GM12878 (cell line): ENCODE measurements at regions not wholly inside any gene's neighbourhood (a gene's known extent, or its start where the extent isn't known, plus 50 kb on each side); places are given as distances from the start of the nearest gene placed in this dataset.

Source experiments
- ATAC-seq: fragments of 200-7000 bp; cut with Tn5 transposase; 3 replicates; pipeline ENCODE4 v1.9.1; 2020; ENCODE audit warnings: mild to moderate bottlenecking, moderate library complexity
- BruUV-seq: library from RNA; stranded (reverse); fragments of 400-500 nt; replicated peaks from 2 replicates; lab custom pipeline; 2021; lab: Mats Ljungman, UMichigan
- CTCF ChIA-PET: fragments of 300-600 bp; sonication (Branson Sonifier 250); formaldehyde crosslinking; extraction: SDS; loops from one replicate; lab custom pipeline; 2021; ENCODE audit warnings: inconsistent platforms; lab: Yijun Ruan, JAX
- POLR2A ChIA-PET: fragments of 350-600 bp; formaldehyde crosslinking; extraction: SDS; loops from one replicate; lab custom pipeline; 2021; ENCODE audit warnings: inconsistent platforms; lab: Charles Lee
- RAD21 ChIA-PET: fragments of 300-600 bp; sonication (Branson Sonifier 250); formaldehyde crosslinking; loops from one replicate; lab custom pipeline; 2023; ENCODE audit warnings: antibody characterized with exemption; ENCODE audit not compliant: unreplicated experiment; lab: Charles Lee
- SMC1A ChIA-PET: fragments of 300-600 bp; sonication (Branson Sonifier 250); formaldehyde crosslinking; loops from one replicate; lab custom pipeline; 2023; ENCODE audit not compliant: unreplicated experiment, uncharacterized antibody; lab: Charles Lee
- DNase-seq: peaks from one replicate; pipeline ENCODE4 v3.0.0-alpha.2; 2011; ENCODE audit warnings: low read depth, low spot score
- FAIRE-seq: peaks from 3 replicates; lab custom pipeline; 2011; peaks lifted over from hg19 to GRCh38; lab: Jason Lieb, UNC
- H2AFZ ChIP-seq: 2 replicates; pipeline ENCODE4 v1.6.0; 2011; ENCODE audit warnings: low read depth, low read length, control low read depth; ENCODE audit not compliant: control insufficient read depth
- H3K27ac ChIP-seq: 2 replicates; pipeline ENCODE4 v1.5.1; 2011; ENCODE audit warnings: control low read depth; ENCODE audit not compliant: control insufficient read depth, insufficient read depth
- H3K27me3 ChIP-seq, 2 experiments: replicated peaks in 1 of 2; 2 replicates each; pipeline versions ENCODE4 v1.6.0 to v1.6.1; 2011; ENCODE audit warnings: low read length in 1 of 2; ENCODE audit not compliant: control insufficient read depth in 2 of 2, insufficient read depth in 2 of 2
- H3K36me3 ChIP-seq, 2 experiments: 2 replicates each; pipeline ENCODE4 v1.5.1; 2011; ENCODE audit warnings: low read length in 1 of 2; ENCODE audit not compliant: control insufficient read depth in 2 of 2, insufficient read depth in 2 of 2
- H3K4me1 ChIP-seq: 2 replicates; pipeline ENCODE4 v1.6.1; 2011; ENCODE audit warnings: mild to moderate bottlenecking, low read length, moderate library complexity, mixed read lengths; ENCODE audit not compliant: control insufficient read depth, insufficient read depth
- H3K4me2 ChIP-seq: 2 replicates; pipeline ENCODE4 v1.6.0; 2011; ENCODE audit warnings: control low read depth; ENCODE audit not compliant: control insufficient read depth, insufficient read depth
- H3K4me3 ChIP-seq: fragments of 200-600 bp; sonication (generic); 2 replicates; pipeline ENCODE4 v1.5.1; 2016
- H3K79me2 ChIP-seq: 2 replicates; pipeline ENCODE4 v1.6.0; 2011; ENCODE audit warnings: low read length; ENCODE audit not compliant: control insufficient read depth, insufficient read depth
- H3K9ac ChIP-seq: 2 replicates; pipeline ENCODE4 v1.8.0; 2011; ENCODE audit warnings: low read length, control low read depth, mixed read lengths; ENCODE audit not compliant: control insufficient read depth, insufficient read depth
- H3K9me3 ChIP-seq: replicated peaks from 3 replicates; pipeline ENCODE4 v1.5.1; 2011; ENCODE audit warnings: mild to moderate bottlenecking, low read length; ENCODE audit not compliant: control insufficient read depth, insufficient read depth
- H4K20me1 ChIP-seq: 2 replicates; pipeline ENCODE4 v1.6.0; 2011; ENCODE audit not compliant: control insufficient read depth, insufficient read depth
- BMI1 ChIP-seq: fragments of 450-650 bp; IDR thresholded peaks from 2 replicates; pipeline ENCODE4 v1.6.1; 2016; ENCODE audit warnings: mild to moderate bottlenecking, moderate library complexity, borderline replicate concordance
- BRCA1 ChIP-seq: IDR thresholded peaks from 2 replicates; pipeline ENCODE4 v1.6.1; 2011; ENCODE audit warnings: low read depth, low read length, improper control_type of control experiment
- CEBPB ChIP-seq, 2 experiments: fragments of 150-350 bp in 1 of 2; IDR thresholded peaks; 2 replicates each; pipeline ENCODE4 v1.6.1; 2012 to 2014; ENCODE audit warnings: low read depth in 2 of 2, low read length in 2 of 2, borderline replicate concordance in 1 of 2, inconsistent platforms in 1 of 2
- CEBPZ ChIP-seq: fragments of 150-350 bp; IDR thresholded peaks from 2 replicates; pipeline ENCODE4 v1.6.1; 2016; ENCODE audit warnings: low read depth, low read length
- ELK1 ChIP-seq: IDR thresholded peaks from 2 replicates; pipeline ENCODE4 v1.6.1; 2012; ENCODE audit warnings: low read depth, low read length, improper control_type of control experiment
- JUND ChIP-seq: IDR thresholded peaks from 2 replicates; pipeline ENCODE4 v1.6.1; 2012; ENCODE audit warnings: low read depth, mild to moderate bottlenecking, low read length, improper control_type of control experiment, moderate library complexity
- KLF5 ChIP-seq: fragments of 450-650 bp; IDR thresholded peaks from 2 replicates; pipeline ENCODE4 v1.6.1; 2014; ENCODE audit warnings: mild to moderate bottlenecking; ENCODE audit not compliant: partially characterized antibody
- NFXL1 ChIP-seq: fragments of 450-650 bp; IDR thresholded peaks from 2 replicates; pipeline ENCODE4 v1.6.1; 2017; ENCODE audit warnings: antibody characterized with exemption, mild to moderate bottlenecking, borderline replicate concordance
- NR2F1 ChIP-seq: fragments of 450-650 bp; conservative IDR thresholded peaks from 2 replicates; pipeline ENCODE4 v1.6.1; 2017; ENCODE audit warnings: mild to moderate bottlenecking
- SPI1 ChIP-seq: IDR thresholded peaks from 2 replicates; pipeline ENCODE4 v1.6.1; 2011; ENCODE audit warnings: low read depth, mild to moderate bottlenecking, low read length, moderate library complexity, borderline replicate concordance; ENCODE audit not compliant: insufficient read depth
- STAT3 ChIP-seq: IDR thresholded peaks from 2 replicates; pipeline ENCODE4 v1.6.1; 2011; ENCODE audit warnings: low read depth, low read length, improper control_type of control experiment
- TAF1 ChIP-seq: IDR thresholded peaks from 2 replicates; pipeline ENCODE4 v1.6.1; 2011; ENCODE audit warnings: mild to moderate bottlenecking, low read depth, low read length, borderline replicate concordance
- TBL1XR1 ChIP-seq: IDR thresholded peaks from 2 replicates; pipeline ENCODE4 v1.6.1; 2012; ENCODE audit warnings: low read depth, low read length, improper control_type of control experiment
- WGBS: methylation state at CpG from one replicate; pipeline ENCODE4 v1.1.6; 2016; ENCODE audit warnings: low lambda C conversion rate; ENCODE audit not compliant: insufficient replicate concordance, insufficient coverage; ENCODE audit errors: missing lambda C conversion rate; 5-methylcytosine and 5-hydroxymethylcytosine counted together
- in situ Hi-C: fragments of 300-500 bp; cut with MboI; formaldehyde crosslinking; loops from 9 replicates; pipeline ENCODE4 v1.14.3; 2018; ENCODE audit warnings: mixed read lengths
- intact Hi-C: fragments of 100-400 bp; cut with micrococcal nuclease; formaldehyde crosslinking; loops from one replicate; pipeline ENCODE4 v1.14.2; 2022; ENCODE audit not compliant: unreplicated experiment
- TF ChIP-seq, protein P1 (sequence below): fragments of 150-350 bp; IDR thresholded peaks from 2 replicates; pipeline ENCODE4 v1.6.1; 2014; ENCODE audit warnings: mild to moderate bottlenecking, low read depth, low read length

GRCh38 chr6:11875325-11876109, 96.9 kb upstream of the ADTRP start (continued):
- no peak for TF ChIP-seq CEBPZ
- TF ChIP-seq SPI1, result no peak
- TF ChIP-seq, protein P1, sequence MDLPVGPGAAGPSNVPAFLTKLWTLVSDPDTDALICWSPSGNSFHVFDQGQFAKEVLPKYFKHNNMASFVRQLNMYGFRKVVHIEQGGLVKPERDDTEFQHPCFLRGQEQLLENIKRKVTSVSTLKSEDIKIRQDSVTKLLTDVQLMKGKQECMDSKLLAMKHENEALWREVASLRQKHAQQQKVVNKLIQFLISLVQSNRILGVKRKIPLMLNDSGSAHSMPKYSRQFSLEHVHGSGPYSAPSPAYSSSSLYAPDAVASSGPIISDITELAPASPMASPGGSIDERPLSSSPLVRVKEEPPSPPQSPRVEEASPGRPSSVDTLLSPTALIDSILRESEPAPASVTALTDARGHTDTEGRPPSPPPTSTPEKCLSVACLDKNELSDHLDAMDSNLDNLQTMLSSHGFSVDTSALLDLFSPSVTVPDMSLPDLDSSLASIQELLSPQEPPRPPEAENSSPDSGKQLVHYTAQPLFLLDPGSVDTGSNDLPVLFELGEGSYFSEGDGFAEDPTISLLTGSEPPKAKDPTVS, result no peak
- TF ChIP-seq, all 136 proteins: peak for 0

GRCh38 chr6:11869672-11870340, 91.2 kb upstream of the ADTRP start:
- ChIA-PET POLR2A (no interaction called here), CTCF (interaction anchor here (0.6 kb wide), 1 partner anchor 105 kb away, joined by 4 read pairs; no protein-coding TSS in a partner anchor), SMC1A (no interaction called here), RAD21 (no interaction called here)
- no peaks in the 10 kb centered on the region for H3K79me2 ChIP-seq
- H3K4me2 ChIP-seq, result no peak overlapping the region
- H2AFZ ChIP-seq, result no peak overlapping the region
- 63% methylated on average over 8 of the region's 8 CpGs for WGBS
- no peak for FAIRE-seq
- no peaks in the 10 kb centered on the region for H3K27me3 ChIP-seq
- H3K4me1 ChIP-seq, result no peaks in the 10 kb centered on the region
- no peak overlapping the region for H3K4me3 ChIP-seq
- intact Hi-C loops (no loop called here), in situ Hi-C loops (no loop called here)
- no peaks in the 10 kb centered on the region for H3K36me3 ChIP-seq
- no TSS peak for BruUV-seq
- no peak overlapping the region for H3K9ac ChIP-seq
- H4K20me1 ChIP-seq, result no peaks in the 10 kb centered on the region
- ATAC-seq, result no peak
- no peak overlapping the region for H3K27ac ChIP-seq
- DNase-seq, result no peak
- peaks cover 9% of the 10 kb centered on the region for H3K9me3 ChIP-seq
- TF ChIP-seq NR2F1, result no peak
- TF ChIP-seq KLF5, result no peak
- no peak for TF ChIP-seq BMI1
- TF ChIP-seq TAF1, result no peak
- no peak for TF ChIP-seq STAT3
- TF ChIP-seq CEBPB (IDR thresholded peaks at IDR 0.05; ENCODE audit: borderline replicate concordance in 1 of 2, low read depth in 2 of 2, low read length in 2 of 2), result no peak
- TF ChIP-seq TBL1XR1, result no peak
- no peak for TF ChIP-seq NFXL1
- TF ChIP-seq JUND, result no peak
- TF ChIP-seq ELK1, result no peak
- TF ChIP-seq BRCA1, result no peak
